ENCODE measurements at regions not wholly inside any gene's neighbourhood (a gene's known extent, or its start where the extent isn't known, plus 50 kb on each side); places are given as distances from the start of the nearest gene placed in this dataset.
"Not testable (repeated sequence)": the region's sequence is repeated elsewhere in the genome, so short reads cannot be mapped to it uniquely, and the experiment has no call there.

GRCh38 chr4:131738991-131739390 lies 1410.1 kb upstream of the PCDH10 start:
- H3K27ac ChIP-seq (ENCODE audit: low read depth, low read length, severe bottlenecking); H3K4me1 ChIP-seq (ENCODE audit: control insufficient read depth, insufficient read depth, low read length, poor library complexity, severe bottlenecking); H3K9me3 ChIP-seq (ENCODE audit: control insufficient read depth, low read length); H3K4me3 ChIP-seq (ENCODE audit: extremely low read depth, insufficient read depth, low read length, poor library complexity, severe bottlenecking); H3K36me3 ChIP-seq (ENCODE audit: control insufficient read depth, insufficient read depth, low read length): not testable (repeated sequence)
- WGBS, 2 experiments (ENCODE audit: insufficient coverage in 2 of 2), result 93% methylated on average over 3 of the region's 26 CpGs; no CpG with 5 or more reads in 1 of the 2 experiments

DNA sequence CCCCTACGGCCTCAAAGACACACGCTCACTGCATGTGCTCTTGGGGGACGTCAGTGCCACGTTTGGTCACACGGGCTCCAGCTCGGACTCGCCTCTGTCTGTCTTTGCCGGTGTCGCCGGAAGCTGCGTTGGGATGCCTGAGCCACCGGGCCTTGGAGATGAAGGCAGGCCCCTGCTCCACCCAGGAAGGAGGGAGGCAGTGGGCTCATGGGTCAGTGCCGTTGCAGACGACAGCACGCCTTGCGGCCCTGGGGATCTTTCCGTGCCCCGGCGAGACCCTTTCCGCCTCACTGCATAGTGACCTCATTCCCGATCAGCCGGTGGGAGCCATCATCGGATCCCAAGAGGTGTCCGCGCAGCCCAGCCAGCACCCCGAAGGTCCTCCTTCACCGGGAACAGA lies 1407.3 kb upstream of the PCDH10 start:
- H3K27ac ChIP-seq (ENCODE audit: low read depth, low read length, severe bottlenecking); H3K9me3 ChIP-seq (ENCODE audit: control insufficient read depth, low read length); H3K4me1 ChIP-seq (ENCODE audit: control insufficient read depth, insufficient read depth, low read length, poor library complexity, severe bottlenecking); H3K36me3 ChIP-seq (ENCODE audit: control insufficient read depth, insufficient read depth, low read length); H3K4me3 ChIP-seq (ENCODE audit: extremely low read depth, insufficient read depth, low read length, poor library complexity, severe bottlenecking): not testable (repeated sequence)
- WGBS, 2 experiments (ENCODE audit: insufficient coverage in 2 of 2), result no CpG with 5 or more reads among the region's 27 CpGs

- not testable (repeated sequence) for H3K4me1 ChIP-seq (ENCODE audit: control insufficient read depth, insufficient read depth, low read length, poor library complexity, severe bottlenecking); H3K27ac ChIP-seq (ENCODE audit: low read depth, low read length, severe bottlenecking); H3K4me3 ChIP-seq (ENCODE audit: extremely low read depth, insufficient read depth, low read length, poor library complexity, severe bottlenecking); H3K9me3 ChIP-seq (ENCODE audit: control insufficient read depth, low read length); H3K36me3 ChIP-seq (ENCODE audit: control insufficient read depth, insufficient read depth, low read length)
- WGBS, 2 experiments (ENCODE audit: insufficient coverage in 2 of 2), result 93 to 97% methylated on average over 12 to 29 of the region's 45 CpGs
These were observed 1406.4 kb upstream of the PCDH10 start for GRCh38 chr4:131742536-131743205.

- H3K9me3 ChIP-seq (ENCODE audit: control insufficient read depth, low read length); H3K27ac ChIP-seq (ENCODE audit: low read depth, low read length, severe bottlenecking); H3K4me1 ChIP-seq (ENCODE audit: control insufficient read depth, insufficient read depth, low read length, poor library complexity, severe bottlenecking); H3K36me3 ChIP-seq (ENCODE audit: control insufficient read depth, insufficient read depth, low read length); H3K4me3 ChIP-seq (ENCODE audit: extremely low read depth, insufficient read depth, low read length, poor library complexity, severe bottlenecking): not testable (repeated sequence)
- 94 to 99% methylated on average over 3 to 6 of the region's 20 CpGs for WGBS, 2 experiments (ENCODE audit: insufficient coverage in 2 of 2)
These were observed 1405.7 kb upstream of the PCDH10 start for GRCh38 chr4:131743348-131743747.

- H3K4me1 ChIP-seq (ENCODE audit: control insufficient read depth, insufficient read depth, low read length, poor library complexity, severe bottlenecking); H3K36me3 ChIP-seq (ENCODE audit: control insufficient read depth, insufficient read depth, low read length); H3K4me3 ChIP-seq (ENCODE audit: extremely low read depth, insufficient read depth, low read length, poor library complexity, severe bottlenecking); H3K9me3 ChIP-seq (ENCODE audit: control insufficient read depth, low read length); H3K27ac ChIP-seq (ENCODE audit: low read depth, low read length, severe bottlenecking): not testable (repeated sequence)
- WGBS, 2 experiments (ENCODE audit: insufficient coverage in 2 of 2), result no CpG with 5 or more reads among the region's 34 CpGs
These were observed 1401.9 kb upstream of the PCDH10 start for GRCh38 chr4:131747203-131747602.

GRCh38 chr4:131749224-131749623 lies 1399.9 kb upstream of the PCDH10 start:
- not testable (repeated sequence) for H3K36me3 ChIP-seq (ENCODE audit: control insufficient read depth, insufficient read depth, low read length); H3K27ac ChIP-seq (ENCODE audit: low read depth, low read length, severe bottlenecking); H3K4me3 ChIP-seq (ENCODE audit: extremely low read depth, insufficient read depth, low read length, poor library complexity, severe bottlenecking); H3K4me1 ChIP-seq (ENCODE audit: control insufficient read depth, insufficient read depth, low read length, poor library complexity, severe bottlenecking); H3K9me3 ChIP-seq (ENCODE audit: control insufficient read depth, low read length)
- WGBS, 2 experiments (ENCODE audit: insufficient coverage in 2 of 2), result no CpG with 5 or more reads among the region's 31 CpGs

DNA sequence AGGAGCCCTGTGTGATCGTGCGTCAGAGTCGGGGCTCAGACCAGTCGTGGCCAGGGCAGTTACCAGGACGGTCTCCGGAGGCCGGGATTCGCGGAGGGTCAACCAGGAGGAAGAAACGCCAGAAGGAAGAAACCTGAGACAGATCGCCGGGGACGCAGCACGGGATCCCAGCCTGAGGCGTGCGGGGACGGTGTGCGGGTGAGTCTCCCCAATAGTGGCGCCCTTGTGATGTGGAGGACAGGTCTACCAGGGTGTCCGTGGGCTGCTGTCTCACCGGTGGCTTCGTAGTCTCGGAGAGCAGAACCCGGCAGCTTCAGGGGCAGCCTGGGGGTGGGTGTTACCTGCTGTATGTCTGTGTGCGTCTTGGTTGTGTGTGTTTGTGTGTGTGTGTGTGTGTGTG lies 1399.1 kb upstream of the PCDH10 start:
- not testable (repeated sequence) for H3K4me1 ChIP-seq (ENCODE audit: control insufficient read depth, insufficient read depth, low read length, poor library complexity, severe bottlenecking); H3K27ac ChIP-seq (ENCODE audit: low read depth, low read length, severe bottlenecking); H3K9me3 ChIP-seq (ENCODE audit: control insufficient read depth, low read length); H3K4me3 ChIP-seq (ENCODE audit: extremely low read depth, insufficient read depth, low read length, poor library complexity, severe bottlenecking); H3K36me3 ChIP-seq (ENCODE audit: control insufficient read depth, insufficient read depth, low read length)
- WGBS, 2 experiments (ENCODE audit: insufficient coverage in 2 of 2), result 87 to 90% methylated on average over 11 to 18 of the region's 25 CpGs

DNA sequence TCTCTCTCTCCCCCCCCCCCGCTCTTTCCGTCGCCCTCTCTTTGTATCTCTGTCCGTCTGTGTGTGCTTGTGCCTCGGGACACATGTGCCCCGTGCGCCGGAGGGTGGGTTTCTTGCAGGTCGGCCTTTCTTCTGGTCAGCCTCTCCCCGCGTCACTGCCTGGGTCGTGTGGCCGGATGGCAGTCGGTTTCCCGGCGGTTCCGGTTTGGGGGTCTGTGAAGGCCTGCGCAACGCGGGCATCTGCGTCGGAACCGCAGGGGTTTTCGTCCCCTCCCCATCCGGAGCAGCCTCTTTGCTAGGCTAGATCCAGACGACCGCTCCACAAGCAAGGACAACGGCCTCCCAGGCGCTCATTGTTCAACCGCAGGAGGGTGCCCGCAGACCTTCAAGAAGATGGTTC lies 1398.6 kb upstream of the PCDH10 start:
- H3K27ac ChIP-seq (ENCODE audit: low read depth, low read length, severe bottlenecking); H3K4me3 ChIP-seq (ENCODE audit: extremely low read depth, insufficient read depth, low read length, poor library complexity, severe bottlenecking); H3K36me3 ChIP-seq (ENCODE audit: control insufficient read depth, insufficient read depth, low read length); H3K4me1 ChIP-seq (ENCODE audit: control insufficient read depth, insufficient read depth, low read length, poor library complexity, severe bottlenecking); H3K9me3 ChIP-seq (ENCODE audit: control insufficient read depth, low read length): not testable (repeated sequence)
- WGBS, 2 experiments (ENCODE audit: insufficient coverage in 2 of 2), result 89 to 95% methylated on average over 18 to 19 of the region's 31 CpGs

DNA sequence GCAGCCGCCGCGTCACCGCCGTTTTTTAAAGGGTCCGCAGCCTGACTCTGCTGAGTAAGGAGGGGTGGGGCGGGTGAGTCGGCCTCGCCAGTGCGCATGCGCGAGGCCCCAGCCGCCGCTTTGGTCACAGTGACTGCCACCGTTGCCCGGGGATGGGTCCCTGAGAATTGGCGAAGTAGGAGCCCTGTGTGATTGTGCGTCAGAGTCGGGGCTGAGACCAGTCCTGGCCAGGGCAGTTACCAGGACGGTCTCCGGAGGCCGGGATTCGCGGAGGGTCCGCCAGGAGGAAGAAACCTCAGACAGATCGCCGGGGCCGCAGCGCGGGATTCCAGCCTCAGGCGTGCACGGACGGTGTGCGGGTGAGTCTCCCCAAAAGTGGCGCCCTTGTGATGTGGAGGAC lies 1386.9 kb upstream of the PCDH10 start:
- H3K9me3 ChIP-seq (ENCODE audit: control insufficient read depth, low read length); H3K27ac ChIP-seq (ENCODE audit: low read depth, low read length, severe bottlenecking); H3K4me3 ChIP-seq (ENCODE audit: extremely low read depth, insufficient read depth, low read length, poor library complexity, severe bottlenecking); H3K4me1 ChIP-seq (ENCODE audit: control insufficient read depth, insufficient read depth, low read length, poor library complexity, severe bottlenecking); H3K36me3 ChIP-seq (ENCODE audit: control insufficient read depth, insufficient read depth, low read length): not testable (repeated sequence)
- no CpG with 5 or more reads among the region's 35 CpGs for WGBS, 2 experiments (ENCODE audit: insufficient coverage in 2 of 2)

- H3K4me1 ChIP-seq (ENCODE audit: control insufficient read depth, insufficient read depth, low read length, poor library complexity, severe bottlenecking), result no peaks in the 10 kb centered on the region
- no peak overlapping the region for H3K27ac ChIP-seq (ENCODE audit: low read depth, low read length, severe bottlenecking)
- H3K9me3 ChIP-seq (ENCODE audit: control insufficient read depth, low read length), result no peaks in the 10 kb centered on the region
- no peaks in the 10 kb centered on the region for H3K36me3 ChIP-seq (ENCODE audit: control insufficient read depth, insufficient read depth, low read length)
- no peak overlapping the region for H3K4me3 ChIP-seq (ENCODE audit: extremely low read depth, insufficient read depth, low read length, poor library complexity, severe bottlenecking)
- 95 to 98% methylated on average over 26 to 28 of the region's 28 CpGs for WGBS, 2 experiments (ENCODE audit: insufficient coverage in 2 of 2)
These were observed 1384.4 kb upstream of the PCDH10 start for GRCh38 chr4:131764730-131765129.

DNA sequence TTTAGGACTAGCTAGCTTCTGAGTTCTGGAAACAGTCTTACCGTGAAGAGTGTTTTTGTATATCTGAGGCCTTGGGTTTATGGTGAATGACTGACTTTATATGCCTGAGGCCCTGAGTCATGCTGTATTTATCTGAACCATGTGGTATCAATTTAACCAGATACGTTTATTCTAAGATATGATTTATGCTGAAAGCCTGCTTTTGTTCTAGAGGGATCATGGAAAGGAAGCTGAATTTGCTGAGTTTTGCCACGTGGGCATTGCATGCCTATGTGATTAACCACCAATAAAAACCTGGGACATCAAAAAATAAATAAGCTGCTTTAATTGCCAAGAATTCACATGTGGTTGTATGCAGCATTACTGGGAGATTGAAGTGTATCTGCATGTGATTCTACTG lies 1374.7 kb upstream of the PCDH10 start:
- H3K4me3 ChIP-seq (ENCODE audit: extremely low read depth, insufficient read depth, low read length, poor library complexity, severe bottlenecking); H3K27ac ChIP-seq (ENCODE audit: low read depth, low read length, severe bottlenecking); H3K9me3 ChIP-seq (ENCODE audit: control insufficient read depth, low read length); H3K36me3 ChIP-seq (ENCODE audit: control insufficient read depth, insufficient read depth, low read length); H3K4me1 ChIP-seq (ENCODE audit: control insufficient read depth, insufficient read depth, low read length, poor library complexity, severe bottlenecking): not testable (repeated sequence)
- WGBS, 2 experiments (ENCODE audit: insufficient coverage in 2 of 2), result no CpG with 5 or more reads among the region's 3 CpGs
